ENCODE measurements at regions not wholly inside any gene's neighbourhood (a gene's known extent, or its start where the extent isn't known, plus 50 kb on each side); places are given as distances from the start of the nearest gene placed in this dataset.

DNA sequence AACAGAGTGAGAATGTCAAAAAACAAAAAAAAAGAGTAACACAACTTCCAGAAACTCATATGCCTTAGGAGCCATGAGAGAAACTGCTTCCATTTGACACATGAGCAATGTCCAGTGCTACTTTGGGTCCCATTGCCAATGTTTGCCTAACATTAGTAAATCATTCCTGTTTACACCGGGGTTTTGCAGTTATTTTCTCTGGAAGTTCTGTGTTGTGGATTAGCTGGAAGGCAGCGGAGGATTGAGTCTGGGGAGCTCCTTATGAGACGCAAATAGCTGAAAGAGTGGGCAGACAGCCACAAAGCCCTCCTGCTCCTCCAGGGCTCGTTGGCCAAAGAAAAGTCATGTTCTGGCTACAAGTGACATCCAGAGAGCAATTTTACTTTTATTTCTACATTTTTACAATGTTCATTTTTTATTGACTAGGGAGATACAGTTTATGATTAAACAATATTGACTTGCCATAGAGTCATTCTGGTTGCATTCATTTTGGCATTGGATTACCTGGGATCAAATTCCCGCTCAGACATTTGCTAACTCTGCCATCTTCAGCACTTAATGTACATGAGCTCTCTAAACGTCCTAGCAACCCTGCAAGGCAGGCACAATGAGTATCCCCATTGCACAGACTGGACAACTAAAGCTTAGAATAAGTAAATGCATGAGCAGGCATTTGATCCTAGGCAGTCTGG is 66.4 kb upstream of the GALNT2 start:
- H3K4me3 ChIP-seq (ENCODE audit: extremely low read depth in 1 of 4, insufficient read depth in 2 of 4, low read depth in 3 of 4, low read length in 4 of 4): no peak overlapping the region
- H2BK120ac ChIP-seq (replicated peaks; ENCODE audit: low read depth, low read length): no peak overlapping the region
- no peak overlapping the region for H2AFZ ChIP-seq (ENCODE audit: low read length)
- FAIRE-seq: no peak
- H3K14ac ChIP-seq (ENCODE audit: insufficient read length): no peak overlapping the region
- 90% methylated on average over 6 of the region's 6 CpGs; no CpG with 5 or more reads in 1 of the 2 experiments for WGBS, 2 experiments (ENCODE audit: extremely low coverage in 1 of 2, insufficient coverage in 1 of 2, insufficient read length in 1 of 2, insufficient replicate concordance in 2 of 2, low coverage in 1 of 2, low lambda C conversion rate in 2 of 2, missing lambda C conversion rate in 1 of 2)
- no peak overlapping the region for H4K5ac ChIP-seq (ENCODE audit: insufficient read length, low read depth, low read length)
- no peak overlapping the region for H3K18ac ChIP-seq (ENCODE audit: extremely low read depth, low read length)
- no peaks in the 10 kb centered on the region for H3K79me2 ChIP-seq (ENCODE audit: control insufficient read depth in 1 of 2, insufficient read depth in 2 of 2, low read length in 2 of 2)
- H3K9ac ChIP-seq (replicated peaks in 1 of 4; ENCODE audit: extremely low read depth in 1 of 4, low read depth in 3 of 4, low read length in 3 of 4): no peak overlapping the region
- H3K9me3 ChIP-seq (ENCODE audit: insufficient read depth in 2 of 2, low read depth in 1 of 2, low read length in 1 of 2): no peaks in the 10 kb centered on the region
- ChIA-PET POLR2A (ENCODE audit: partially characterized antibody) (no interaction called here), CTCF (ENCODE audit: partially characterized antibody) (no interaction called here)
- no peak overlapping the region for H2BK5ac ChIP-seq (ENCODE audit: low read depth, low read length)
- no peak for DNase-seq (ENCODE audit: low read depth in 1 of 2, low spot score in 2 of 2)
- no peak overlapping the region for H3K27ac ChIP-seq (ENCODE audit: low read depth, low read length)
- H3K56ac ChIP-seq (replicated peaks; ENCODE audit: insufficient read length, low read depth, low read length): no peak overlapping the region
- no peaks in the 10 kb centered on the region for H3K27me3 ChIP-seq (replicated peaks in 1 of 4; ENCODE audit: control insufficient read depth in 3 of 4, extremely low read depth in 1 of 4, insufficient read depth in 3 of 4, low read length in 3 of 4)
- no peak overlapping the region for H2AK5ac ChIP-seq (ENCODE audit: low read depth, low read length)
- H2BK15ac ChIP-seq (ENCODE audit: low read length): no peak overlapping the region
- H3K4ac ChIP-seq (replicated peaks; ENCODE audit: insufficient read length, low read depth, low read length): no peak overlapping the region
- H3K23me2 ChIP-seq (ENCODE audit: low read depth, low read length): no peaks in the 10 kb centered on the region
- H3K4me1 ChIP-seq (replicated peaks in 1 of 4; ENCODE audit: control insufficient read depth in 3 of 4, insufficient read depth in 4 of 4, low read length in 3 of 4): peaks cover 0 to 3% (median 0%) of the 10 kb centered on the region in 4 experiments; a peak in 2 of 7 replicates
- H3K4me2 ChIP-seq (ENCODE audit: insufficient read depth in 1 of 2, low read depth in 2 of 2, low read length in 2 of 2): no peak overlapping the region
- no peaks in the 10 kb centered on the region for H4K20me1 ChIP-seq (replicated peaks in 1 of 2; ENCODE audit: control insufficient read depth in 1 of 2, insufficient read depth in 2 of 2, low read length in 2 of 2)
- H4K8ac ChIP-seq (ENCODE audit: extremely low read depth, insufficient read depth, low read length): no peak overlapping the region
- H4K91ac ChIP-seq (replicated peaks; ENCODE audit: insufficient read length, low read length): no peak overlapping the region
- H3K23ac ChIP-seq (ENCODE audit: insufficient read length): no peak overlapping the region
- no peaks in the 10 kb centered on the region for H3K36me3 ChIP-seq (ENCODE audit: control insufficient read depth in 2 of 4, insufficient read depth in 4 of 4, low read length in 3 of 4)
- no peak overlapping the region for H2BK12ac ChIP-seq (ENCODE audit: low read depth, low read length)
- no peaks in the 10 kb centered on the region for H3K79me1 ChIP-seq (ENCODE audit: low read depth, low read length)
- no peak overlapping the region for H2BK20ac ChIP-seq (ENCODE audit: low read length)
- TF ChIP-seq GTF2F1 (IDR thresholded peaks at IDR 0.05; ENCODE audit: borderline replicate concordance, low read depth, low read length) (no peak), CREB1 (IDR thresholded peaks at IDR 0.05) (no peak), NANOG (IDR thresholded peaks at IDR 0.05; ENCODE audit: insufficient read depth, low read depth, low read length, poor library complexity, severe bottlenecking) (no peak), KDM1A (IDR thresholded peaks at IDR 0.05; ENCODE audit: borderline replicate concordance, low read length) (no peak), USF2 (IDR thresholded peaks at IDR 0.05; ENCODE audit: low read length) (no peak), RXRA (IDR thresholded peaks at IDR 0.05; ENCODE audit: insufficient read depth, low read depth, low read length) (no peak), POU5F1 (IDR thresholded peaks at IDR 0.05; ENCODE audit: low read depth, low read length) (no peak), MAX (IDR thresholded peaks at IDR 0.05) (no peak), RAD21 (IDR thresholded peaks at IDR 0.05 in 1 of 2, conservative IDR thresholded peaks at IDR 0.05 in 1 of 2; ENCODE audit: low read depth in 2 of 2, low read length in 2 of 2) (no peak), BACH1 (IDR thresholded peaks at IDR 0.05; ENCODE audit: low read length) (no peak)
